OCI-LY1 (cell line): ENCODE measurements at regions not wholly inside any gene's neighbourhood (a gene's known extent, or its start where the extent isn't known, plus 50 kb on each side); places are given as distances from the start of the nearest gene placed in this dataset.

ENCODE experiments used
- EZH2 ChIP-seq: fragments of 200-600 bp; sonication (generic), shearing (Covaris generic); IDR thresholded peaks from 2 replicates; pipeline ENCODE4 v1.8.0; 2017; ENCODE audit warnings: borderline replicate concordance, mixed run types, mild to moderate bottlenecking, antibody characterized with exemption, low read length, moderate library complexity, mixed read lengths
- TF ChIP-seq, protein P1 (sequence below): fragments of 200-600 bp; sonication (generic), shearing (Covaris generic); IDR thresholded peaks from 2 replicates; pipeline ENCODE4 v1.5.1; 2017; ENCODE audit warnings: mild to moderate bottlenecking, antibody characterized with exemption, low read length, moderate library complexity, mixed read lengths

DNA sequence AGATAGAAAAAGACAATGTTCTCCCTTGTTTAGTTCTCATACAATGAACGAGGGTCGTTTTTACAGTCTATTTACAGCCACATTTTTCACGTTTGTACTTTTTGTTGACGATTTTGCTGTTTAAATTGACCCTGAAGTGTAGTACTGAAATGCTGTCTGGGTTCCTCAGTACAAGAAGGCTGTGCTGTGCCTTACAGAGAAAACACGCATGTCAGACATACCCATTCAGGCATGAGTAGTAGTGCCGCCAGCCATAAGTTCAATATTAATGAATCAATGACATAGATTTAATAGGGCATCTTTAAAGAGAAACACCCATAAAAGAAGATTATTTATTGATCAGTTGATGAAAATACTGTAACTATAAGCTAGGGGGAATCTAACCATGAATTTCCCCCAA lies 459.8 kb upstream of the EPHA5 start:
- TF ChIP-seq, protein P1, sequence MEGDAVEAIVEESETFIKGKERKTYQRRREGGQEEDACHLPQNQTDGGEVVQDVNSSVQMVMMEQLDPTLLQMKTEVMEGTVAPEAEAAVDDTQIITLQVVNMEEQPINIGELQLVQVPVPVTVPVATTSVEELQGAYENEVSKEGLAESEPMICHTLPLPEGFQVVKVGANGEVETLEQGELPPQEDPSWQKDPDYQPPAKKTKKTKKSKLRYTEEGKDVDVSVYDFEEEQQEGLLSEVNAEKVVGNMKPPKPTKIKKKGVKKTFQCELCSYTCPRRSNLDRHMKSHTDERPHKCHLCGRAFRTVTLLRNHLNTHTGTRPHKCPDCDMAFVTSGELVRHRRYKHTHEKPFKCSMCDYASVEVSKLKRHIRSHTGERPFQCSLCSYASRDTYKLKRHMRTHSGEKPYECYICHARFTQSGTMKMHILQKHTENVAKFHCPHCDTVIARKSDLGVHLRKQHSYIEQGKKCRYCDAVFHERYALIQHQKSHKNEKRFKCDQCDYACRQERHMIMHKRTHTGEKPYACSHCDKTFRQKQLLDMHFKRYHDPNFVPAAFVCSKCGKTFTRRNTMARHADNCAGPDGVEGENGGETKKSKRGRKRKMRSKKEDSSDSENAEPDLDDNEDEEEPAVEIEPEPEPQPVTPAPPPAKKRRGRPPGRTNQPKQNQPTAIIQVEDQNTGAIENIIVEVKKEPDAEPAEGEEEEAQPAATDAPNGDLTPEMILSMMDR: no peak
- no peak for TF ChIP-seq EZH2
